Neural progenitor cell (in vitro differentiated cells): ENCODE measurements at regions not wholly inside any gene's neighbourhood (a gene's known extent, or its start where the extent isn't known, plus 50 kb on each side); places are given as distances from the start of the nearest gene placed in this dataset.

Experiments used
- DNase-seq: peaks from one replicate; pipeline ENCODE4 v3.0.0-alpha.2; 2016; ENCODE audit warnings: low spot score
- H2AFZ ChIP-seq: fragments of 200-600 bp; sonication (generic); replicated peaks from 2 replicates; pipeline ENCODE4 v1.6.1; 2016; ENCODE audit warnings: antibody characterized with exemption
- H3F3A ChIP-seq: fragments of 200-600 bp; sonication (generic); 2 replicates; pipeline ENCODE4 v1.6.1; 2016; ENCODE audit warnings: antibody characterized with exemption, low read depth
- H3K27ac ChIP-seq: fragments of 200-600 bp; sonication (generic); 2 replicates; pipeline ENCODE4 v1.5.1; 2016; ENCODE audit warnings: mild to moderate bottlenecking
- H3K27me3 ChIP-seq: fragments of 200-600 bp; sonication (generic); 2 replicates; pipeline ENCODE4 v1.6.1; 2016; ENCODE audit warnings: mild to moderate bottlenecking, moderate library complexity
- H3K36me3 ChIP-seq: fragments of 200-600 bp; sonication (generic); 2 replicates; pipeline ENCODE4 v1.5.1; 2016
- H3K4me1 ChIP-seq: fragments of 200-600 bp; sonication (generic); 2 replicates; pipeline ENCODE4 v1.6.1; 2016; ENCODE audit warnings: mixed run types
- H3K4me2 ChIP-seq: fragments of 200-600 bp; sonication (generic); 2 replicates; pipeline ENCODE4 v1.6.1; 2016
- H3K4me3 ChIP-seq: fragments of 200-600 bp; sonication (generic); 2 replicates; pipeline ENCODE4 v1.5.1; 2016
- H3K79me2 ChIP-seq: fragments of 200-600 bp; sonication (generic); 2 replicates; pipeline ENCODE4 v1.6.1; 2016; ENCODE audit warnings: low read depth
- H3K9ac ChIP-seq: fragments of 200-600 bp; sonication (generic); 2 replicates; pipeline ENCODE4 v1.6.1; 2016
- H3K9me3 ChIP-seq: fragments of 200-600 bp; sonication (generic); 2 replicates; pipeline ENCODE4 v1.5.1; 2016; ENCODE audit warnings: low read depth
- H4K20me1 ChIP-seq: fragments of 200-600 bp; sonication (generic); 2 replicates; pipeline ENCODE4 v1.6.1; 2016; ENCODE audit warnings: low read depth
- H3K27ac Mint-ChIP-seq: 3 replicates; pipeline ENCODE4 v1.8.0; 2021; ENCODE audit warnings: mixed read lengths
- H3K27me3 Mint-ChIP-seq: 2 replicates; pipeline ENCODE4 v1.8.0; 2022; ENCODE audit warnings: low read depth, mild to moderate bottlenecking, inconsistent platforms, moderate library complexity, mixed read lengths; ENCODE audit not compliant: insufficient read depth
- H3K36me3 Mint-ChIP-seq: 3 replicates; pipeline ENCODE4 v1.8.0; 2021; ENCODE audit warnings: mixed read lengths
- H3K4me1 Mint-ChIP-seq: 3 replicates; pipeline ENCODE4 v1.8.0; 2021; ENCODE audit warnings: mixed read lengths
- H3K4me3 Mint-ChIP-seq: 3 replicates; pipeline ENCODE4 v1.8.0; 2021; ENCODE audit warnings: mild to moderate bottlenecking, moderate library complexity, mixed read lengths
- H3K9me3 Mint-ChIP-seq: 3 replicates; pipeline ENCODE4 v1.8.0; 2020; ENCODE audit warnings: mixed read lengths
- EZH2 ChIP-seq: fragments of 200-600 bp; sonication (generic); IDR thresholded peaks from 2 replicates; pipeline ENCODE4 v1.6.1; 2017; ENCODE audit warnings: antibody characterized with exemption, mild to moderate bottlenecking, moderate library complexity
- EZH2phosphoT487 ChIP-seq: fragments of 200-600 bp; sonication (generic); IDR thresholded peaks from 2 replicates; pipeline ENCODE4 v1.6.1; 2017; ENCODE audit warnings: antibody characterized with exemption
- TF ChIP-seq, protein P1 (sequence below): fragments of 200-600 bp; sonication (generic); IDR thresholded peaks from 2 replicates; pipeline ENCODE4 v1.5.1; 2017; ENCODE audit warnings: antibody characterized with exemption, mild to moderate bottlenecking

DNA sequence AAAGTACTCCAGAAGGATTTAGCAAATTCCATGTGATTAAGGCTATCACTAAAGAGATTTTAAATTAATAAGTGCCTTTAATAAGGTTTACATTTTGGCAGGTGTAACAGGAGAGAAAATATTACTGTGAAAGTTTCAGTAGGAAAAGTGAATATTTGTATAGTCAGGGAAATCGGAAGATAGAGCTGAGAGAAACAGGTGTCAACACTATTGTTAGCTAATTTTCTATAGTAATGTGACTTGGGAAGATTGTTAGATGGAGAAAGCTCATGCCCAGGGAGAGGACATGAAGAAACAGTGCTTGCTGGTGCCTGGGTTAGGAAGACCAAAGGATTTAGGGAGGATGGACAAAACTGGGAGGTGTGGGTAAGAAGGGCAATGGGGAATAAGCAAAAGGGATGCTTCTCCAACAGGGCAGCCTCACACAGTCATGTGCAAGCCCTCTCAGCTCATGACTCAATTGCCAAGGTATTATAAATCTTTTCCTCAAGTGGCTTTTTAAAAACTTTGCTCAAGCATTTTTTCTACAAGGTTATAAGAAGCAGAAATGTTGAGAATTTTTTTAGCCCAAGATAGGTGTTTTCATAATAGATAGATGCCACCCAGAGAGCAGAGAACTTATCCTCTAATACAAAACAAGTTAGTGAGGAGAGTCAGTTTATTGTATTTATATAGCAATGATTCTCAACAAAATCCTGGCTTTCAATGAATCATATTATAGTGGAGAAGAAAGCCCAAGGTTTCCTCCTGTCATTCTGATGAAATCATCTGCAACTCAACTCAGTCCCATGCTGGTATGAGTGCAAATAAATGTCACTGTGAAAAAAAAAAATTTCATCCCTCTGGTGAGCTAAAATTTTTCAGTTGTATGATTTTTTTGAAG lies 325.2 kb upstream of the NT5E start:
- Histone ChIP-seq H3K9ac (no peak overlapping the region), H3F3A (no peaks in the 10 kb centered on the region), H3K79me2 (no peaks in the 10 kb centered on the region), H3K4me1 (no peaks in the 10 kb centered on the region), H4K20me1 (no peaks in the 10 kb centered on the region), H3K27me3 (no peaks in the 10 kb centered on the region), H3K9me3 (no peaks in the 10 kb centered on the region), H3K36me3 (no peaks in the 10 kb centered on the region), H3K4me2 (no peak overlapping the region), H2AFZ (no peak overlapping the region), H3K27ac (no peak overlapping the region), H3K4me3 (no peak overlapping the region)
- no peaks in the 10 kb centered on the region for H3K9me3 Mint-ChIP-seq
- H3K27me3 Mint-ChIP-seq, result peaks cover 8% of the 10 kb centered on the region
- no peak overlapping the region for H3K4me3 Mint-ChIP-seq
- no peaks in the 10 kb centered on the region for H3K36me3 Mint-ChIP-seq
- H3K4me1 Mint-ChIP-seq, result no peaks in the 10 kb centered on the region
- H3K27ac Mint-ChIP-seq, result no peak overlapping the region
- DNase-seq, result no peak
- TF ChIP-seq EZH2phosphoT487 (no peak), EZH2 (no peak)
- TF ChIP-seq, protein P1, sequence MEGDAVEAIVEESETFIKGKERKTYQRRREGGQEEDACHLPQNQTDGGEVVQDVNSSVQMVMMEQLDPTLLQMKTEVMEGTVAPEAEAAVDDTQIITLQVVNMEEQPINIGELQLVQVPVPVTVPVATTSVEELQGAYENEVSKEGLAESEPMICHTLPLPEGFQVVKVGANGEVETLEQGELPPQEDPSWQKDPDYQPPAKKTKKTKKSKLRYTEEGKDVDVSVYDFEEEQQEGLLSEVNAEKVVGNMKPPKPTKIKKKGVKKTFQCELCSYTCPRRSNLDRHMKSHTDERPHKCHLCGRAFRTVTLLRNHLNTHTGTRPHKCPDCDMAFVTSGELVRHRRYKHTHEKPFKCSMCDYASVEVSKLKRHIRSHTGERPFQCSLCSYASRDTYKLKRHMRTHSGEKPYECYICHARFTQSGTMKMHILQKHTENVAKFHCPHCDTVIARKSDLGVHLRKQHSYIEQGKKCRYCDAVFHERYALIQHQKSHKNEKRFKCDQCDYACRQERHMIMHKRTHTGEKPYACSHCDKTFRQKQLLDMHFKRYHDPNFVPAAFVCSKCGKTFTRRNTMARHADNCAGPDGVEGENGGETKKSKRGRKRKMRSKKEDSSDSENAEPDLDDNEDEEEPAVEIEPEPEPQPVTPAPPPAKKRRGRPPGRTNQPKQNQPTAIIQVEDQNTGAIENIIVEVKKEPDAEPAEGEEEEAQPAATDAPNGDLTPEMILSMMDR, result no peak

DNA sequence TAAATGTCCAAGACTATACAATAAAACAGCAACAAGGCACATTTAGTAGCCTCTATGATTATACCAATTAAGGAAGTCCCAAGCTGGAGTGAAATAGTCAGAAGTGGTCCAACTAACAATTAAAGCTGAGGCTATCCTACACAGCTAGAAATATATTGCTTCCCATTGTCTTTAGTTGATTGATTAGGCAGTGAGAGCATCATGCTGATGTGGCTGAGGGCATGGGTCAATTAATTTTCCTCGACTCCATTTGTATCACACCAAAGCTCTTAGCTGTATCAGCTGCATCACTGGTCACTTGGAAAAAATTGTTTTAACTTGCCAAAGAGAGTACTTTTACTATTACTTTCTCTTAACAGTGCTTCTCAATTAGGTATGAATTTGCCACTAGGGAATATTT lies 328.7 kb upstream of the NT5E start:
- H3K4me3 ChIP-seq, result no peak overlapping the region
- H2AFZ ChIP-seq, result no peak overlapping the region
- no peaks in the 10 kb centered on the region for H3K79me2 ChIP-seq
- TF ChIP-seq, protein P1, result no peak
- no peak for TF ChIP-seq EZH2
- no peak for TF ChIP-seq EZH2phosphoT487
- H3K4me3 Mint-ChIP-seq, result no peak overlapping the region
- no peak overlapping the region for H3K4me2 ChIP-seq
- no peak for DNase-seq
- H3K36me3 Mint-ChIP-seq, result no peaks in the 10 kb centered on the region
- H3K4me1 Mint-ChIP-seq, result no peaks in the 10 kb centered on the region
- no peaks in the 10 kb centered on the region for H3K36me3 ChIP-seq
- no peak overlapping the region for H3K27ac ChIP-seq
- no peak overlapping the region for H3K9ac ChIP-seq
- no peaks in the 10 kb centered on the region for H3F3A ChIP-seq
- no peak overlapping the region for H3K27ac Mint-ChIP-seq
- H3K4me1 ChIP-seq, result no peaks in the 10 kb centered on the region
- H3K9me3 Mint-ChIP-seq, result no peaks in the 10 kb centered on the region
- no peaks in the 10 kb centered on the region for H3K9me3 ChIP-seq
- no peaks in the 10 kb centered on the region for H3K27me3 ChIP-seq
- no peaks in the 10 kb centered on the region for H4K20me1 ChIP-seq
- peaks cover 3% of the 10 kb centered on the region for H3K27me3 Mint-ChIP-seq

DNA sequence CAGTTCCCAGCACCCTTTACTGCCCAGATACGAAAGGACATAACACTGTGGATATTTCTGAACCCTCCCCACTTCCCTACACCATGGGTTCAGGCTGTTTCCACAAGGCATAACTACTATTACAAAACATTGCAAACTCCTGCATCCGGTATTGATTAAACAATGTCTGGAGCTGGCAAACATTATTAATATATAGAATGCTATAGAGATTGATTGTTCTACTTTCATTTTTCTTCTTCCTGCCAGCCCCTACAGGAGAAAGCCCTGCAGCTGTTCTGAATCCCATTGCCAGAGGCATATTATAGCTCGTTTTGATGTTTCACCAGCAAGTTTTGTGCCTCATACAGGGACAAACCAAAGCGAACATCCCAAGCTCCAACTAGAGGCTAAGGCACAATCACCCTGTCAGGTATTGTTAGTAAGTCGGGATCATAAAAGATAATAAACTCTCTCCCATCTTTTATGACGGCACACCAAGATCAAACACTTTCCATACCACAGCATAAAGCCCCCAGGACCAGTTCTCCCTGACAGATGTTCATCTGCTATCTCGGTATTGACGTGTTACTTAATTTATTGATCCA lies 331.1 kb upstream of the NT5E start:
- no peaks in the 10 kb centered on the region for H3K36me3 ChIP-seq
- H3K27me3 ChIP-seq, result no peaks in the 10 kb centered on the region
- H3K9ac ChIP-seq, result no peak overlapping the region
- no peak overlapping the region for H3K4me3 ChIP-seq
- no peak overlapping the region for H3K27ac ChIP-seq
- no peak for DNase-seq
- Mint-ChIP-seq H3K4me1 (peaks cover 5% of the 10 kb centered on the region), H3K36me3 (no peaks in the 10 kb centered on the region), H3K27ac (no peak overlapping the region), H3K9me3 (no peaks in the 10 kb centered on the region), H3K27me3 (no peaks in the 10 kb centered on the region), H3K4me3 (no peak overlapping the region)
- no peak for TF ChIP-seq EZH2phosphoT487
- TF ChIP-seq, protein P1, result no peak
- TF ChIP-seq EZH2, result no peak
- no peak overlapping the region for H3K4me2 ChIP-seq
- H3F3A ChIP-seq, result no peaks in the 10 kb centered on the region
- H3K79me2 ChIP-seq, result no peaks in the 10 kb centered on the region
- no peaks in the 10 kb centered on the region for H3K9me3 ChIP-seq
- no peak overlapping the region for H2AFZ ChIP-seq
- no peaks in the 10 kb centered on the region for H3K4me1 ChIP-seq
- no peaks in the 10 kb centered on the region for H4K20me1 ChIP-seq
